ENCODE measurements at regions not wholly inside any gene's neighbourhood (a gene's known extent, or its start where the extent isn't known, plus 50 kb on each side); places are given as distances from the start of the nearest gene placed in this dataset.

DNA sequence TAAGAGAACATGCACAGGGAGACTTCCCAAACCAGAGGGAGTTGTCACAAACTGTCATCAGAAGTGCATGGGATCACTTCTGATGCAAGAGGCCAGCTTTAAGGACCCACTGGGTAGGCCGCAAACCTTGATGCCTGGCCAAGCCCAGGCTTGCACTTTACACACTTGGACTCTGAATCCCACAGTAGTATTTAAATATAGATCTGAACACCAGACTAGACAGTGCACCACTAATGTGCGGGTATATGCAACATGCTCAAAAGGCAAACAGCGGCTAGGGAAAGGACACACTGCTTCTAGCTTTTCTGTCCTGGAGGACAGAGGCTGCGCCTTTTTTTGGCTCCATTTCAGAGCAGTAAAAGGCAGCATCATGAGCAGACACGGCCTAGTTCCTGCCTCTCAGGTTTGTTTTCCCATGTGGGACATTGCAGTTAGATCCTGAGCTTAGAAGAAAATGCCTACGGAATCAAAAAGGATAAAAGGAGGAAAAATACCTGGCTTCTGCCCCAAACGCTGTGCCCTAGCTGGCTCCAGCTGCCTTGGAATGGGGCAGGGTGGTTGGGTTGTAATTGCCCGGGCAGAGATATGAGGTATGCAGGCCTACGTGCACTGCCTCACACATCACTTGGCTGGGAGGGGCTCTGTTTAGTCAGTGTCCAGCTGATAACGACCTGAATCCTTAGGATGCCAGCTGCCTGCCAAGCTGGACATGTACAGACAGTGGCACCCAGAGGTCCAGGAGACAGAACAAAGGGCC, 84.5 kb upstream of the EGLN3 start:
- Histone ChIP-seq H3K9me3 (ENCODE audit: control insufficient read depth, low read depth, low read length) (no peaks in the 10 kb centered on the region), H3K36me3 (ENCODE audit: control insufficient read depth in 2 of 2, extremely low read depth in 1 of 2, insufficient read depth in 2 of 2, low read length in 2 of 2) (no peaks in the 10 kb centered on the region), H3K27me3 (ENCODE audit: control insufficient read depth, extremely low read depth, insufficient read depth, low read length) (no peaks in the 10 kb centered on the region), H2AFZ (ENCODE audit: control insufficient read depth, low read length) (peak overlapping the region; percentile 39), H3K4me2 (ENCODE audit: control insufficient read depth, extremely low read depth, insufficient read depth, low read depth, low read length) (peak overlapping the region; percentile 49), H4K20me1 (ENCODE audit: control insufficient read depth, extremely low read depth, insufficient read depth, low read length) (no peaks in the 10 kb centered on the region), H3K4me1 (ENCODE audit: control insufficient read depth, extremely low read depth, insufficient read depth, low read length) (peaks cover 18% of the 10 kb centered on the region), H3K27ac (ENCODE audit: control insufficient read depth, insufficient read depth, low read length) (peak overlapping the region; percentile 75), H3K4me3 (ENCODE audit: control insufficient read depth in 2 of 3, extremely low read depth in 1 of 3, insufficient read depth in 2 of 3, low read depth in 1 of 3, low read length in 3 of 3) (no peak overlapping the region), H3K9me1 (ENCODE audit: control insufficient read depth, extremely low read depth, insufficient read depth, low read length) (no peaks in the 10 kb centered on the region), H3K9ac (ENCODE audit: control insufficient read depth, extremely low read depth, insufficient read depth, low read length) (peak overlapping the region; percentile 63), H3K79me2 (ENCODE audit: control insufficient read depth, insufficient read depth, low read length) (no peaks in the 10 kb centered on the region)
- dilution Hi-C loops (cut with MboI; ENCODE audit: extremely low pct_ligation_motif_present, low sequenced_read_pairs): no loop called here
- no peak for TF ChIP-seq CTCF (optimal IDR thresholded peaks at IDR 0.05 in 1 of 3, IDR thresholded peaks at IDR 0.05 in 1 of 3, conservative IDR thresholded peaks at IDR 0.05 in 1 of 3; ENCODE audit: extremely low read depth in 1 of 3, insufficient read depth in 2 of 3, low read length in 3 of 3)
- DNase-seq (ENCODE audit: low read depth, low spot score) (peak; percentile 83), FAIRE-seq (peak; percentile 82)

- dilution Hi-C loops (cut with MboI; ENCODE audit: extremely low pct_ligation_motif_present, low sequenced_read_pairs): no loop called here
- Histone ChIP-seq H2AFZ (ENCODE audit: control insufficient read depth, low read length) (peak overlapping the region; percentile 39), H3K4me1 (ENCODE audit: control insufficient read depth, extremely low read depth, insufficient read depth, low read length) (peaks cover 16% of the 10 kb centered on the region), H3K27me3 (ENCODE audit: control insufficient read depth, extremely low read depth, insufficient read depth, low read length) (no peaks in the 10 kb centered on the region), H3K4me3 (ENCODE audit: control insufficient read depth in 2 of 3, extremely low read depth in 1 of 3, insufficient read depth in 2 of 3, low read depth in 1 of 3, low read length in 3 of 3) (no peak overlapping the region), H3K9me1 (ENCODE audit: control insufficient read depth, extremely low read depth, insufficient read depth, low read length) (no peaks in the 10 kb centered on the region), H3K36me3 (ENCODE audit: control insufficient read depth in 2 of 2, extremely low read depth in 1 of 2, insufficient read depth in 2 of 2, low read length in 2 of 2) (no peaks in the 10 kb centered on the region), H3K9ac (ENCODE audit: control insufficient read depth, extremely low read depth, insufficient read depth, low read length) (peak overlapping the region; percentile 63), H3K9me3 (ENCODE audit: control insufficient read depth, low read depth, low read length) (no peaks in the 10 kb centered on the region), H3K79me2 (ENCODE audit: control insufficient read depth, insufficient read depth, low read length) (no peaks in the 10 kb centered on the region), H3K4me2 (ENCODE audit: control insufficient read depth, extremely low read depth, insufficient read depth, low read depth, low read length) (peak overlapping the region; percentile 49), H4K20me1 (ENCODE audit: control insufficient read depth, extremely low read depth, insufficient read depth, low read length) (no peaks in the 10 kb centered on the region), H3K27ac (ENCODE audit: control insufficient read depth, insufficient read depth, low read length) (peak overlapping the region; percentile 75)
- FAIRE-seq (no peak), DNase-seq (ENCODE audit: low read depth, low spot score) (no peak)
- TF ChIP-seq EZH2 (IDR thresholded peaks at IDR 0.05; ENCODE audit: low read length): no peak
- TF ChIP-seq CTCF (optimal IDR thresholded peaks at IDR 0.05 in 1 of 3, IDR thresholded peaks at IDR 0.05 in 1 of 3, conservative IDR thresholded peaks at IDR 0.05 in 1 of 3; ENCODE audit: extremely low read depth in 1 of 3, insufficient read depth in 2 of 3, low read length in 3 of 3): no peak
These were observed 83.7 kb upstream of the EGLN3 start for GRCh38 chr14:34034447-34035176.

All from keratinocyte (primary cell).